Fibroblast of lung (primary cell): ENCODE measurements at regions not wholly inside any gene's neighbourhood (a gene's known extent, or its start where the extent isn't known, plus 50 kb on each side); places are given as distances from the start of the nearest gene placed in this dataset.

Source experiments
- DNase-seq, 2 donors: peaks; one replicate each; pipeline versions ENCODE4 v3.0.0 to v3.0.0-alpha.2; 2010; ENCODE audit warnings: low read depth in 2 of 2
- H2AFZ ChIP-seq: 2 replicates; pipeline ENCODE4 v1.5.1; 2012; ENCODE audit warnings: low read length, control low read depth, inconsistent platforms
- H3K27ac ChIP-seq: 2 replicates; pipeline ENCODE4 v1.5.1; 2011; ENCODE audit warnings: low read length, control low read depth; ENCODE audit not compliant: insufficient read depth
- H3K27me3 ChIP-seq: 2 replicates; pipeline ENCODE4 v1.5.1; 2011; ENCODE audit warnings: mild to moderate bottlenecking, low read length; ENCODE audit not compliant: control insufficient read depth, insufficient read depth
- H3K36me3 ChIP-seq: 2 replicates; pipeline ENCODE4 v1.5.1; 2011; ENCODE audit warnings: low read length; ENCODE audit not compliant: control insufficient read depth, insufficient read depth
- H3K4me1 ChIP-seq: 2 replicates; pipeline ENCODE4 v1.5.1; 2011; ENCODE audit warnings: low read length; ENCODE audit not compliant: control insufficient read depth, insufficient read depth; ENCODE audit errors: extremely low read depth
- H3K4me2 ChIP-seq: 2 replicates; pipeline ENCODE4 v1.5.1; 2011; ENCODE audit warnings: low read length, control low read depth; ENCODE audit not compliant: insufficient read depth; ENCODE audit errors: extremely low read depth
- H3K4me3 ChIP-seq, 4 experiments: fragments of 200-600 bp in 1 of 4; sonication (generic) in 1 of 4; replicated peaks in 1 of 4; 2 replicates each; pipeline ENCODE4 v1.5.1; 2011 to 2016; ENCODE audit warnings: low read length in 4 of 4, low read depth in 3 of 4, mild to moderate bottlenecking in 3 of 4, control low read depth in 2 of 4, inconsistent platforms in 1 of 4, mixed read lengths in 1 of 4; ENCODE audit not compliant: insufficient read depth in 1 of 4; ENCODE audit errors: control extremely low read depth in 1 of 4
- H3K79me2 ChIP-seq: 2 replicates; pipeline ENCODE4 v1.5.1; 2012; ENCODE audit warnings: mild to moderate bottlenecking, low read length, inconsistent platforms; ENCODE audit not compliant: control insufficient read depth, insufficient read depth
- H3K9ac ChIP-seq: 2 replicates; pipeline ENCODE4 v1.5.1; 2011; ENCODE audit warnings: mild to moderate bottlenecking, low read length, control low read depth; ENCODE audit not compliant: insufficient read depth
- H3K9me3 ChIP-seq: 2 replicates; pipeline ENCODE4 v1.5.1; 2012; ENCODE audit warnings: low read depth, low read length; ENCODE audit not compliant: control insufficient read depth, insufficient read depth
- H4K20me1 ChIP-seq: 2 replicates; pipeline ENCODE4 v1.5.1; 2011; ENCODE audit warnings: low read length; ENCODE audit not compliant: control insufficient read depth, insufficient read depth; ENCODE audit errors: extremely low read depth
- EZH2 ChIP-seq: IDR thresholded peaks from 2 replicates; pipeline ENCODE4 v1.5.1; 2012; ENCODE audit warnings: low read length, control low read depth, mild to moderate bottlenecking; ENCODE audit errors: missing control alignments
- TF ChIP-seq, protein P1 (sequence below), 2 donors: IDR thresholded peaks in 1 of 2; conservative IDR thresholded peaks in 1 of 2; 1 replicate in 1 of 2; 2 replicates in 1 of 2; pipeline ENCODE4 v1.5.1; 2011 to 2012; ENCODE audit warnings: low read length in 2 of 2, control low read depth in 1 of 2, inconsistent platforms in 1 of 2, low read depth in 1 of 2, mild to moderate bottlenecking in 1 of 2

DNA sequence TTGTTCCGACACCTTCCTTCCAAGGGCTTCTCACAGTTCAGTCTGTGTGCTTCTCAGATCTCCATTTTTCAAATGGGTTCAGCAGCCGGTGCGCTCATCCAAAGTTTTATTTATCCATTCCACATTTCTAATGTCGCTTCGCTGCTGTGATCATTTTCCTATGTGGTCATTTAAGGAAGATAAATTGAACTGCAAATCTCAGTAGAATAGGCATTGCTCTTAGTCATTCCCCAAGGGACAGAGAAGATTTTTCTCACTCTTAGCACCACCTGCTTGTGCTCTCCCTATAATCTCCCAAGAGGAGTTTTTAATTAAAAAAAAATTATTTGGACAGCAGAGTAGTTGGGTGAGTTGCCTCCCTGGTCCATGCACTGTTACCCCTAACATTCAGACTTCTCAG is 278.9 kb upstream of the GATB start:
- no peaks in the 10 kb centered on the region for H3K79me2 ChIP-seq
- TF ChIP-seq, protein P1, sequence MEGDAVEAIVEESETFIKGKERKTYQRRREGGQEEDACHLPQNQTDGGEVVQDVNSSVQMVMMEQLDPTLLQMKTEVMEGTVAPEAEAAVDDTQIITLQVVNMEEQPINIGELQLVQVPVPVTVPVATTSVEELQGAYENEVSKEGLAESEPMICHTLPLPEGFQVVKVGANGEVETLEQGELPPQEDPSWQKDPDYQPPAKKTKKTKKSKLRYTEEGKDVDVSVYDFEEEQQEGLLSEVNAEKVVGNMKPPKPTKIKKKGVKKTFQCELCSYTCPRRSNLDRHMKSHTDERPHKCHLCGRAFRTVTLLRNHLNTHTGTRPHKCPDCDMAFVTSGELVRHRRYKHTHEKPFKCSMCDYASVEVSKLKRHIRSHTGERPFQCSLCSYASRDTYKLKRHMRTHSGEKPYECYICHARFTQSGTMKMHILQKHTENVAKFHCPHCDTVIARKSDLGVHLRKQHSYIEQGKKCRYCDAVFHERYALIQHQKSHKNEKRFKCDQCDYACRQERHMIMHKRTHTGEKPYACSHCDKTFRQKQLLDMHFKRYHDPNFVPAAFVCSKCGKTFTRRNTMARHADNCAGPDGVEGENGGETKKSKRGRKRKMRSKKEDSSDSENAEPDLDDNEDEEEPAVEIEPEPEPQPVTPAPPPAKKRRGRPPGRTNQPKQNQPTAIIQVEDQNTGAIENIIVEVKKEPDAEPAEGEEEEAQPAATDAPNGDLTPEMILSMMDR (conservative IDR thresholded peaks at IDR 0.05 in 1 of 2, IDR thresholded peaks at IDR 0.05 in 1 of 2; ENCODE audit: low read depth in 1 of 2, low read length in 2 of 2) = no peak
- TF ChIP-seq EZH2 = no peak
- H3K4me3 ChIP-seq = no peak overlapping the region
- H2AFZ ChIP-seq = no peak overlapping the region
- peak overlapping the region; percentile 64 for H3K27ac ChIP-seq
- H3K27me3 ChIP-seq = no peaks in the 10 kb centered on the region
- DNase-seq = peak in 1 of 2 donors; percentile 32
- no peaks in the 10 kb centered on the region for H4K20me1 ChIP-seq
- peaks cover 5% of the 10 kb centered on the region for H3K4me1 ChIP-seq
- H3K9me3 ChIP-seq = no peaks in the 10 kb centered on the region
- no peaks in the 10 kb centered on the region for H3K36me3 ChIP-seq
- no peak overlapping the region for H3K4me2 ChIP-seq
- H3K9ac ChIP-seq = no peak overlapping the region

DNA sequence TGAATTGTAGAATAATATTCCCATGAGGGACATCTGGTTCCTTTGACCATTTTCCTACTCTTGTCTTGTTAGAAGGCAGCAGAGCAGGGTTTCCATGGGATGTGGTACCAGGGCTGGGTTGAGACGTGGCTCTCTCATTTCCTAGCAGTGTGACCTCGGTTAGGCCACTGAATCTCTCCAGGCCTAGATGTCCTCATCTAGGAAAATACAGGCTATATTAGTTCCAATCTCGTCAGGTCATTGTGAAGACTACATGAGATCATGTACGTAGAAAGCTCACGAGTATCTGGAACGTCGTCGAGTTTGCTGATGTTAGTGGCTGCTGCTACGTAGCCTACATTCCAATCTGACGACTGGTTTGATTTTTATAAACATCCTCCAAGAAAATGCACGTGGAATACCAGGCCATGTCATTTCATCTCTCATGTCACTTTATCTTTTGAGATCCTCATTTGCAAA is 278.2 kb upstream of the GATB start:
- H3K36me3 ChIP-seq = no peaks in the 10 kb centered on the region
- H3K4me2 ChIP-seq = no peak overlapping the region
- TF ChIP-seq EZH2 = no peak
- TF ChIP-seq, protein P1 (conservative IDR thresholded peaks at IDR 0.05 in 1 of 2, IDR thresholded peaks at IDR 0.05 in 1 of 2; ENCODE audit: low read depth in 1 of 2, low read length in 2 of 2) = no peak
- H2AFZ ChIP-seq = no peak overlapping the region
- H3K79me2 ChIP-seq = no peaks in the 10 kb centered on the region
- H3K4me1 ChIP-seq = peaks cover 5% of the 10 kb centered on the region
- peak; percentile 77 to 89 for DNase-seq
- H3K4me3 ChIP-seq = no peak overlapping the region
- H3K9ac ChIP-seq = no peak overlapping the region
- no peaks in the 10 kb centered on the region for H4K20me1 ChIP-seq
- H3K9me3 ChIP-seq = no peaks in the 10 kb centered on the region
- H3K27me3 ChIP-seq = no peaks in the 10 kb centered on the region
- H3K27ac ChIP-seq = peak overlapping the region; percentile 64

DNA sequence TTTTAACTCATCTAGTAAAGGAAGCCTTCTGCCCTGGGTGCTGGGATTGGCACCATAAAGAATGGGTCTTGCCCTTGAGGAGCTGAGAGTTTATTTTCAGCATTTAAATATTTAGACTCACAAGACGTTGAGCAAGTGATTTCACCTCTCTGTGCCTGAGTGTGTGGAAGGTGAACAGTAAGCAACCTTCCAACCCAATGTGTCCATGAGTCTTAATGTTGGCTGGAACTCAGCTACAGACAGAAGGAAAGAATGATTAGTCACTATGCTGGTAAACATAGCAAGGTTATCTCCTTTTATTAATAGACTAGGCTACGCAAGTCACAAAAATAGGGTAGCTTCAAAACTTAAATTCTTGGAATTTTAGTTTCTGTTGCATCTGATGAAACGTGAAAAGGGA is 277.4 kb upstream of the GATB start:
- Histone ChIP-seq H3K36me3 (no peaks in the 10 kb centered on the region), H3K27ac (peak overlapping the region; percentile 64), H3K9ac (no peak overlapping the region), H2AFZ (no peak overlapping the region), H3K4me2 (no peak overlapping the region), H3K27me3 (no peaks in the 10 kb centered on the region), H3K9me3 (no peaks in the 10 kb centered on the region), H3K4me3 (no peak overlapping the region), H3K79me2 (no peaks in the 10 kb centered on the region), H4K20me1 (no peaks in the 10 kb centered on the region), H3K4me1 (peaks cover 5% of the 10 kb centered on the region)
- TF ChIP-seq, protein P1 (conservative IDR thresholded peaks at IDR 0.05 in 1 of 2, IDR thresholded peaks at IDR 0.05 in 1 of 2; ENCODE audit: low read depth in 1 of 2, low read length in 2 of 2) = no peak
- TF ChIP-seq EZH2 = no peak
- peak; percentile 19 to 86 for DNase-seq
